ENCODE measurements at regions not wholly inside any gene's neighbourhood (a gene's known extent, or its start where the extent isn't known, plus 50 kb on each side); places are given as distances from the start of the nearest gene placed in this dataset.

DNA sequence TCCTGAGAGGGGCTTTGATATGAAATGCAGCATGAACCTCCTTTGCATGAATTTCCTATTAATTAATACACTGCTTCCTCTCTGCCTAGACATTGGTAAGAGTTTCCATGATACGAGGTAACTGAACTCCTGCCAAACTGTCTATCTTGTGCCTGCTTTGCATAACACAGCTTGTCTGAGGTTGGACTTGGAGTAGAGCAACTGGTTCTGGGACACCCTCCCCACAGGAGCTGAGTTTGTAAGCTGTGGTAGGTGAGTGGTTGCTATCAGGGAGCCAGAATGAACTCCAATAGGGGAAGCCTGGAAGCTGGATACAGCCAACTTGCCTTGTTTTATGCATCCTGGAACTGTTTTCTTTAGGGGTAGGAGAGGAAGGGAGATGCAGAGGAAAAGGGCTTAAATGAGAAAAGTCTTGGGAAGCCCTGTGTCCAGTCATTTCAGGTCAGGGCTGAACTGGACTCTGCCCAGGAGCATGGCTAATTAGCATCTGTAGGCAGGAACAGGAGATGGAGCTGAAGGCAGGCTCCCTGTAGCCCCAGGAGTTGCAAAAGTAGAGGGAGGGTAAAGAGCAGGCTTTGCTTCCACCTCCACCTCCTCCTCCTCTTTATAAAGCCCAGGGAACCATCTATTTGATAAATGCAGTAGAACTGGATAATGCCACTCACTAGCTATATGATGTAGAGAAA lies 73.2 kb upstream of the GPR158 start:
- H3K36me3 Mint-ChIP-seq (ENCODE audit: insufficient read depth): no peaks in the 10 kb centered on the region
- no peak overlapping the region for H3K4me3 Mint-ChIP-seq (ENCODE audit: low read depth)
- H3K27ac Mint-ChIP-seq: no peak overlapping the region
- H3K9me3 Mint-ChIP-seq (ENCODE audit: low read depth): no peaks in the 10 kb centered on the region
- peaks cover 10% of the 10 kb centered on the region for H3K27me3 Mint-ChIP-seq
- TF ChIP-seq, protein P1, sequence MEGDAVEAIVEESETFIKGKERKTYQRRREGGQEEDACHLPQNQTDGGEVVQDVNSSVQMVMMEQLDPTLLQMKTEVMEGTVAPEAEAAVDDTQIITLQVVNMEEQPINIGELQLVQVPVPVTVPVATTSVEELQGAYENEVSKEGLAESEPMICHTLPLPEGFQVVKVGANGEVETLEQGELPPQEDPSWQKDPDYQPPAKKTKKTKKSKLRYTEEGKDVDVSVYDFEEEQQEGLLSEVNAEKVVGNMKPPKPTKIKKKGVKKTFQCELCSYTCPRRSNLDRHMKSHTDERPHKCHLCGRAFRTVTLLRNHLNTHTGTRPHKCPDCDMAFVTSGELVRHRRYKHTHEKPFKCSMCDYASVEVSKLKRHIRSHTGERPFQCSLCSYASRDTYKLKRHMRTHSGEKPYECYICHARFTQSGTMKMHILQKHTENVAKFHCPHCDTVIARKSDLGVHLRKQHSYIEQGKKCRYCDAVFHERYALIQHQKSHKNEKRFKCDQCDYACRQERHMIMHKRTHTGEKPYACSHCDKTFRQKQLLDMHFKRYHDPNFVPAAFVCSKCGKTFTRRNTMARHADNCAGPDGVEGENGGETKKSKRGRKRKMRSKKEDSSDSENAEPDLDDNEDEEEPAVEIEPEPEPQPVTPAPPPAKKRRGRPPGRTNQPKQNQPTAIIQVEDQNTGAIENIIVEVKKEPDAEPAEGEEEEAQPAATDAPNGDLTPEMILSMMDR (IDR thresholded peaks at IDR 0.05; ENCODE audit: unreplicated experiment): no peak
- DNase-seq (ENCODE audit: low spot score, unreplicated experiment): no peak
- no peaks in the 10 kb centered on the region for H3K4me1 Mint-ChIP-seq (ENCODE audit: low read depth)

DNA sequence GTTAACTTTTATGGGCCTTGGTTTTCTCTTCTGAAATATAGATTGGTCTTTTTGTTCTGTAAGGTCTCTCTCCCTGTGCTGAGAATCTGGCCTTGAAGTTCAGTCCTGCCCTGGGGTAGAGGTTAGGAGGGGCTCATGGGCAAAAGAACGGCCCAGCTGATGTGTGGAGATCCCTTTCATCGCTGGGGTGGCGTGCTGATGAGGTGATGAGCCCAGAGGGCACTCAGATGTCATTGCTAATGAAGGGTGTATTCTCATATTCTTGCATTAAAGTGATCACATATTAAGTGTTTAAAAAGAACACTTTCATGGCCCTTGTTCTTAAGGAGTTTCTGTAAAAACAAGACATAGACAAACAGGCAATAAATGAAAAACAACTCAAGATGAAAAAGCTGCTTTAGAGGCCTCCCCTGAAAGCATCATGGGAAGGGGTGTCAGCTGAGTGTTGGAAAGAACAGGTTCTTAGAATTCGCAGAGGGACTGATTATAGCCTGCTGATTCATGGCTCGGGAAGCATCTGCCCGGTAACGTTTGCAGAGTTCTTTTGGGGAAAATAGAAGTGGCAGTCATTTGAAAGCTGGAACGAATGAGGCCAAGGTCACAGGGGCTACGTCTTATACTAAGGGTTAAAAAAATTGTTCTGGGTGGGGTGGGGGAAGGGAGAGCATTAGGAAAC lies 72.5 kb upstream of the GPR158 start:
- H3K36me3 Mint-ChIP-seq (ENCODE audit: insufficient read depth): no peaks in the 10 kb centered on the region
- no peak overlapping the region for H3K27ac Mint-ChIP-seq
- DNase-seq (ENCODE audit: low spot score, unreplicated experiment): no peak
- H3K4me3 Mint-ChIP-seq (ENCODE audit: low read depth): no peak overlapping the region
- TF ChIP-seq, protein P1 (IDR thresholded peaks at IDR 0.05; ENCODE audit: unreplicated experiment): no peak
- peaks cover 10% of the 10 kb centered on the region for H3K27me3 Mint-ChIP-seq
- no peaks in the 10 kb centered on the region for H3K9me3 Mint-ChIP-seq (ENCODE audit: low read depth)
- no peaks in the 10 kb centered on the region for H3K4me1 Mint-ChIP-seq (ENCODE audit: low read depth)

DNA sequence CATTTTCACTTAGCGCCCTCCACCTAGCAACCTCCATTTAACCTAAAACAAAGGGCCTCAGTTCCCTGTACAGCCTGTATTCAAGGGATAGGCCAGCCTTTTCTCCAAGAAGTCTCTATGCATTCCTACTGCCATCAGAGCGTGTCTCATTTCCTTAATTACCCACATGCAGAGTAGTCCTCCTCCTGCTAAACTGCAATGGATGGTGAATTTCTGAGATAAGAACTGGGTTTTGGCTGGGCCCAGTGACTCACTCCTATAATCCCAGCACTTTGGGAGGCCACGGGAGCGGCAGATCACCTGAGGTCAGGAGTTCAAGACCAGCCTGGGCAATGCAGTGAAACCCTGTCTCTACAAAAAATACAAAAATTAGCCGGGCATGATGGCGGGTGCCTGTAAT lies 71.1 kb upstream of the GPR158 start:
- peaks cover 10% of the 10 kb centered on the region for H3K27me3 Mint-ChIP-seq
- TF ChIP-seq, protein P1 (IDR thresholded peaks at IDR 0.05; ENCODE audit: unreplicated experiment): no peak
- H3K9me3 Mint-ChIP-seq (ENCODE audit: low read depth): no peaks in the 10 kb centered on the region
- no peak overlapping the region for H3K4me3 Mint-ChIP-seq (ENCODE audit: low read depth)
- no peak for DNase-seq (ENCODE audit: low spot score, unreplicated experiment)
- no peaks in the 10 kb centered on the region for H3K36me3 Mint-ChIP-seq (ENCODE audit: insufficient read depth)
- H3K4me1 Mint-ChIP-seq (ENCODE audit: low read depth): no peaks in the 10 kb centered on the region
- H3K27ac Mint-ChIP-seq: no peak overlapping the region

DNA sequence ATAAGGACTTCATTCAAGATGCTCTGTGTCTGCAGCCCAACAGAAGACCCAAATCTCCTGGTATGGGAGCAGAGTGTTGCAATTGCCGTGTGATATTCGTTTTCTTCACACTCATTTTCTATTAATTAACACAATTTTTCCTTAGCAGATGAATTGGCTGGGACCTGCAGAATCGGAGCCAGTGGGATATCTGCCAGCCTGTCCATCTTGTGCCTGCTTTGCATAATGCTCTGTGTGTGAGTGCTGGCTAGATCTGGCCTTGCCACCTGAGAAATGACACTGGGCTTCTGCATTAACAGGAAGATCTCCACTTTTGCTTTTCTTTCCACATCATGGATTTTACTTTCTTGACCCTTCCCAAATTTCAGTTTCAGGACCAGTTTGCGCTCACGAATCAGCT lies 70.4 kb upstream of the GPR158 start:
- no peaks in the 10 kb centered on the region for H3K9me3 Mint-ChIP-seq (ENCODE audit: low read depth)
- no peak for DNase-seq (ENCODE audit: low spot score, unreplicated experiment)
- peaks cover 10% of the 10 kb centered on the region for H3K27me3 Mint-ChIP-seq
- no peak overlapping the region for H3K4me3 Mint-ChIP-seq (ENCODE audit: low read depth)
- TF ChIP-seq, protein P1 (IDR thresholded peaks at IDR 0.05; ENCODE audit: unreplicated experiment): no peak
- H3K27ac Mint-ChIP-seq: no peak overlapping the region
- no peaks in the 10 kb centered on the region for H3K4me1 Mint-ChIP-seq (ENCODE audit: low read depth)
- no peaks in the 10 kb centered on the region for H3K36me3 Mint-ChIP-seq (ENCODE audit: insufficient read depth)

DNA sequence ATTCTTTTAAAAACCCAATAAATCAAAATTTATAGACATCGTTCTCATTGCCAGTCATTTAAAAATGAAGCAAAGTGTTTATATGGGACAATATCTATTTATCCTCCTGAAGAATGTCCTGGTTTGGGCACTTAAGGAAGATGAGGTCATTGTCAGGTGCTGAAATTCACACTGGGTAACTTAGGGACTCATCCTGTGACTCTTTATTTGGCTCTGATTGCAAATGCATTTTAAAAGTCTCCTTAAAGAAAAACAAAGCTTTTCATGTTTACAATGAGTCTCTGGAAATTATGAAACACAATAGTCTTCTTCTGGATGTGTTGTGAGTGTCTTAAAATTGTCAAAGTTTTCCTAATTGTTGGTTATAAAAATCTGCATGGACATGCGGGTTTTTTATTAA lies 69.5 kb upstream of the GPR158 start:
- Mint-ChIP-seq H3K4me1 (ENCODE audit: low read depth) (no peaks in the 10 kb centered on the region), H3K36me3 (ENCODE audit: insufficient read depth) (no peaks in the 10 kb centered on the region), H3K27me3 (peaks cover 10% of the 10 kb centered on the region), H3K9me3 (ENCODE audit: low read depth) (no peaks in the 10 kb centered on the region), H3K27ac (no peak overlapping the region), H3K4me3 (ENCODE audit: low read depth) (no peak overlapping the region)
- DNase-seq (ENCODE audit: low spot score, unreplicated experiment): no peak
- TF ChIP-seq, protein P1 (IDR thresholded peaks at IDR 0.05; ENCODE audit: unreplicated experiment): no peak

Data from progenitor cell of endocrine pancreas (in vitro differentiated cells).